Endodermal cell (in vitro differentiated cells): ENCODE measurements at regions not wholly inside any gene's neighbourhood (a gene's known extent, or its start where the extent isn't known, plus 50 kb on each side); places are given as distances from the start of the nearest gene placed in this dataset.
"Not testable (repeated sequence)": the region's sequence is repeated elsewhere in the genome, so short reads cannot be mapped to it uniquely, and the experiment has no call there.

Experiments used
- DNase-seq: peaks from one replicate; pipeline ENCODE4 v3.0.0-alpha.2; 2017
- H3K27ac ChIP-seq: 2 replicates; pipeline ENCODE4 v1.5.1; 2013; ENCODE audit warnings: mild to moderate bottlenecking, low read depth, low read length, moderate library complexity
- H3K27me3 ChIP-seq: 2 replicates; pipeline ENCODE4 v1.6.1; 2013; ENCODE audit warnings: mild to moderate bottlenecking, low read length, moderate library complexity; ENCODE audit not compliant: insufficient read depth, control insufficient read depth, poor library complexity, severe bottlenecking
- H3K36me3 ChIP-seq: 2 replicates; pipeline ENCODE4 v1.7.0; 2013; ENCODE audit warnings: mild to moderate bottlenecking, low read length, moderate library complexity; ENCODE audit not compliant: control insufficient read depth, insufficient read depth
- H3K4me1 ChIP-seq: one replicate; pipeline ENCODE4 v1.7.0; 2013; ENCODE audit warnings: low read length; ENCODE audit not compliant: control insufficient read depth, insufficient read depth
- H3K4me3 ChIP-seq: 2 replicates; pipeline ENCODE4 v1.5.1; 2013; ENCODE audit warnings: mild to moderate bottlenecking, low read length, moderate library complexity
- H3K9ac ChIP-seq: 2 replicates; pipeline ENCODE4 v1.6.1; 2013; ENCODE audit warnings: mild to moderate bottlenecking, low read length, moderate library complexity; ENCODE audit not compliant: poor library complexity, severe bottlenecking; ENCODE audit errors: extremely low read depth
- H3K9me3 ChIP-seq: 2 replicates; pipeline ENCODE4 v1.6.1; 2013; ENCODE audit warnings: mild to moderate bottlenecking, low read length, moderate library complexity; ENCODE audit not compliant: control insufficient read depth
- H3K27ac Mint-ChIP-seq: 2 replicates; pipeline ENCODE4 v1.8.0; 2020; ENCODE audit warnings: mixed read lengths
- H3K27me3 Mint-ChIP-seq: 2 replicates; pipeline ENCODE4 v1.8.0; 2021; ENCODE audit warnings: mild to moderate bottlenecking, mixed read lengths; ENCODE audit not compliant: insufficient read depth
- H3K36me3 Mint-ChIP-seq: 2 replicates; pipeline ENCODE4 v1.8.0; 2020; ENCODE audit warnings: low read depth, mixed read lengths
- H3K4me1 Mint-ChIP-seq: 2 replicates; pipeline ENCODE4 v1.8.0; 2020; ENCODE audit warnings: mixed read lengths
- H3K4me3 Mint-ChIP-seq: 2 replicates; pipeline ENCODE4 v1.8.0; 2020; ENCODE audit warnings: mild to moderate bottlenecking, moderate library complexity, mixed read lengths
- H3K9me3 Mint-ChIP-seq: 2 replicates; pipeline ENCODE4 v1.8.0; 2020; ENCODE audit warnings: mild to moderate bottlenecking, mixed read lengths
- WGBS, 2 experiments: methylation state at CpG; one replicate each; pipeline versions ENCODE4 v1.1.5 to v1.1.7; 2013; ENCODE audit warnings: missing lambda C conversion rate in 2 of 2, mixed read lengths in 1 of 2; ENCODE audit not compliant: insufficient coverage in 1 of 2, insufficient read length in 1 of 2; 5-methylcytosine and 5-hydroxymethylcytosine counted together
- TF ChIP-seq, protein P1 (sequence below): fragments of 200-600 bp; sonication (generic); conservative IDR thresholded peaks from 2 replicates; pipeline ENCODE4 v1.5.0; 2021; ENCODE audit warnings: antibody characterized with exemption, mild to moderate bottlenecking

DNA sequence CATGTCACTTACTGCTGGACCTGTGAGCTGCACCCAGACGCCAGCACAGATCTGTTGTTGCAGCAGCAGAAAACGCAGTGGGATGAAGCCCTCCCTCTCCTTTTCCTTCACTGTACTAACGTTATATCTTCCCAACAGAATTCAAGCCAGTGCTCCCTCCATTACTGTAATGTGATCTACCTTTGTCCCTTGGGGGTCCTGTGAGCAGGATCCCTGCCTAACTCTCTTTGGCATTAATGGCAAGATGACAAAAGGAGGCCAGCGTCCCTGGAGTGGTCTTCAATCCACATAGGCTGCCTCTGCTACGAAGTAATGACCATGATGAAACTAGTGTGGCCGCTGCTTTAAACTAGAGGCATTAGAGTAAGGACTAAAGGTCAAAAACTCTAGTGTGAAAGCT lies 69.3 kb upstream of the SOX14 start:
- H3K9ac ChIP-seq: no peak overlapping the region
- H3K4me1 Mint-ChIP-seq: peaks cover 21% of the 10 kb centered on the region
- no peak overlapping the region for H3K4me3 Mint-ChIP-seq
- no peak for DNase-seq
- no peaks in the 10 kb centered on the region for H3K27me3 ChIP-seq
- no peaks in the 10 kb centered on the region for H3K36me3 Mint-ChIP-seq
- no peak overlapping the region for H3K4me3 ChIP-seq
- peaks cover 13% of the 10 kb centered on the region for H3K27me3 Mint-ChIP-seq
- H3K27ac ChIP-seq: no peak overlapping the region
- H3K4me1 ChIP-seq: no peaks in the 10 kb centered on the region
- no peak overlapping the region for H3K27ac Mint-ChIP-seq
- H3K9me3 ChIP-seq: no peaks in the 10 kb centered on the region
- 72 to 74% methylated on average over 3 to 6 of the region's 6 CpGs for WGBS, 2 experiments
- H3K36me3 ChIP-seq: no peaks in the 10 kb centered on the region
- H3K9me3 Mint-ChIP-seq: no peaks in the 10 kb centered on the region
- TF ChIP-seq, protein P1, sequence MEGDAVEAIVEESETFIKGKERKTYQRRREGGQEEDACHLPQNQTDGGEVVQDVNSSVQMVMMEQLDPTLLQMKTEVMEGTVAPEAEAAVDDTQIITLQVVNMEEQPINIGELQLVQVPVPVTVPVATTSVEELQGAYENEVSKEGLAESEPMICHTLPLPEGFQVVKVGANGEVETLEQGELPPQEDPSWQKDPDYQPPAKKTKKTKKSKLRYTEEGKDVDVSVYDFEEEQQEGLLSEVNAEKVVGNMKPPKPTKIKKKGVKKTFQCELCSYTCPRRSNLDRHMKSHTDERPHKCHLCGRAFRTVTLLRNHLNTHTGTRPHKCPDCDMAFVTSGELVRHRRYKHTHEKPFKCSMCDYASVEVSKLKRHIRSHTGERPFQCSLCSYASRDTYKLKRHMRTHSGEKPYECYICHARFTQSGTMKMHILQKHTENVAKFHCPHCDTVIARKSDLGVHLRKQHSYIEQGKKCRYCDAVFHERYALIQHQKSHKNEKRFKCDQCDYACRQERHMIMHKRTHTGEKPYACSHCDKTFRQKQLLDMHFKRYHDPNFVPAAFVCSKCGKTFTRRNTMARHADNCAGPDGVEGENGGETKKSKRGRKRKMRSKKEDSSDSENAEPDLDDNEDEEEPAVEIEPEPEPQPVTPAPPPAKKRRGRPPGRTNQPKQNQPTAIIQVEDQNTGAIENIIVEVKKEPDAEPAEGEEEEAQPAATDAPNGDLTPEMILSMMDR: no peak

- H3K27ac Mint-ChIP-seq: no peak overlapping the region
- no peaks in the 10 kb centered on the region for H3K36me3 ChIP-seq
- no peak overlapping the region for H3K9ac ChIP-seq
- peaks cover 21% of the 10 kb centered on the region for H3K4me1 Mint-ChIP-seq
- H3K27ac ChIP-seq: no peak overlapping the region
- H3K36me3 Mint-ChIP-seq: no peaks in the 10 kb centered on the region
- no peaks in the 10 kb centered on the region for H3K9me3 Mint-ChIP-seq
- H3K4me3 Mint-ChIP-seq: no peak overlapping the region
- 68 to 70% methylated on average over 3 to 6 of the region's 6 CpGs for WGBS, 2 experiments
- H3K9me3 ChIP-seq: no peaks in the 10 kb centered on the region
- no peaks in the 10 kb centered on the region for H3K4me1 ChIP-seq
- H3K4me3 ChIP-seq: no peak overlapping the region
- no peak for DNase-seq
- TF ChIP-seq, protein P1: no peak
- H3K27me3 Mint-ChIP-seq: peaks cover 9% of the 10 kb centered on the region
- H3K27me3 ChIP-seq: no peaks in the 10 kb centered on the region
These were observed 68.8 kb upstream of the SOX14 start for GRCh38 chr3:137695351-137695750.

- no peaks in the 10 kb centered on the region for H3K9me3 ChIP-seq
- H3K9ac ChIP-seq: no peak overlapping the region
- TF ChIP-seq, protein P1: peak; percentile 91
- H3K4me3 Mint-ChIP-seq: no peak overlapping the region
- H3K27me3 Mint-ChIP-seq: peaks cover 53% of the 10 kb centered on the region
- H3K9me3 Mint-ChIP-seq: no peaks in the 10 kb centered on the region
- no peak overlapping the region for H3K27ac ChIP-seq
- no peaks in the 10 kb centered on the region for H3K36me3 Mint-ChIP-seq
- 11 to 60% methylated on average over 1 to 2 of the region's 3 CpGs for WGBS, 2 experiments
- no peaks in the 10 kb centered on the region for H3K4me1 Mint-ChIP-seq
- H3K27me3 ChIP-seq: no peaks in the 10 kb centered on the region
- H3K36me3 ChIP-seq: no peaks in the 10 kb centered on the region
- DNase-seq: peak; percentile 77
- no peak overlapping the region for H3K27ac Mint-ChIP-seq
- H3K4me1 ChIP-seq: no peaks in the 10 kb centered on the region
- H3K4me3 ChIP-seq: no peak overlapping the region
These were observed 55.0 kb upstream of the SOX14 start for GRCh38 chr3:137709011-137709601.

DNA sequence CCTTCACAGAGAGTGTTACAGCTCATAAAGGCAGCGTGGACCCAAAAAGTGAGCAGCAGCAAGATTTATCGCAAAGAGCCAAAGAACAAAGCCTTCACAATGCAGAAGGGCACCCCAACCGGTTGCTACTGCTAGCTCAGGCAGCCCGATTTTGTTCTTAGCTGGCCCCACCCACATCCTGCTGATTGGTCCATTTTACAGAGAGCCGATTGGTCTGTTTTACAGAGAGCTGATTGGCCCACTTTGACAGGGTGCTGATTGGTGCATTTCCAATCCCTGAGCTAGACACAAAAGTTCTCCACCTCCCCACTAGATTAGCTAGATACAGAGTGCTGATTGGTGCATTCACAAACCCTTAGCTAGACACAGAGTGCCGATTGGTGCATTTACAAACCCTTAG lies 50.1 kb upstream of the SOX14 start:
- H3K4me1 Mint-ChIP-seq, H3K4me3 Mint-ChIP-seq, H3K27ac ChIP-seq, H3K27me3 ChIP-seq, H3K9me3 ChIP-seq, H3K9ac ChIP-seq, H3K4me3 ChIP-seq, H3K36me3 Mint-ChIP-seq, H3K36me3 ChIP-seq, DNase-seq, H3K27ac Mint-ChIP-seq, H3K4me1 ChIP-seq: not testable (repeated sequence)
- WGBS, 2 experiments: 85 to 94% methylated on average over 6 of the region's 6 CpGs
- Mint-ChIP-seq H3K27me3 (peaks cover 56% of the 10 kb centered on the region), H3K9me3 (peaks cover 15% of the 10 kb centered on the region)
